GM12878 (cell line): ENCODE measurements at regions not wholly inside any gene's neighbourhood (a gene's known extent, or its start where the extent isn't known, plus 50 kb on each side); places are given as distances from the start of the nearest gene placed in this dataset.

ENCODE experiments used
- ATAC-seq: fragments of 200-7000 bp; cut with Tn5 transposase; 3 replicates; pipeline ENCODE4 v1.9.1; 2020; ENCODE audit warnings: mild to moderate bottlenecking, moderate library complexity
- BruUV-seq: library from RNA; stranded (reverse); fragments of 400-500 nt; replicated peaks from 2 replicates; lab custom pipeline; 2021; lab: Mats Ljungman, UMichigan
- CTCF ChIA-PET: fragments of 300-600 bp; sonication (Branson Sonifier 250); formaldehyde crosslinking; extraction: SDS; loops from one replicate; lab custom pipeline; 2021; ENCODE audit warnings: inconsistent platforms; lab: Yijun Ruan, JAX
- POLR2A ChIA-PET: fragments of 350-600 bp; formaldehyde crosslinking; extraction: SDS; loops from one replicate; lab custom pipeline; 2021; ENCODE audit warnings: inconsistent platforms; lab: Charles Lee
- RAD21 ChIA-PET: fragments of 300-600 bp; sonication (Branson Sonifier 250); formaldehyde crosslinking; loops from one replicate; lab custom pipeline; 2023; ENCODE audit warnings: antibody characterized with exemption; ENCODE audit not compliant: unreplicated experiment; lab: Charles Lee
- SMC1A ChIA-PET: fragments of 300-600 bp; sonication (Branson Sonifier 250); formaldehyde crosslinking; loops from one replicate; lab custom pipeline; 2023; ENCODE audit not compliant: unreplicated experiment, uncharacterized antibody; lab: Charles Lee
- DNase-seq: peaks from one replicate; pipeline ENCODE4 v3.0.0-alpha.2; 2011; ENCODE audit warnings: low read depth, low spot score
- FAIRE-seq: peaks from 3 replicates; lab custom pipeline; 2011; peaks lifted over from hg19 to GRCh38; lab: Jason Lieb, UNC
- H2AFZ ChIP-seq: 2 replicates; pipeline ENCODE4 v1.6.0; 2011; ENCODE audit warnings: low read depth, low read length, control low read depth; ENCODE audit not compliant: control insufficient read depth
- H3K27ac ChIP-seq: 2 replicates; pipeline ENCODE4 v1.5.1; 2011; ENCODE audit warnings: control low read depth; ENCODE audit not compliant: control insufficient read depth, insufficient read depth
- H3K27me3 ChIP-seq, 2 experiments: replicated peaks in 1 of 2; 2 replicates each; pipeline versions ENCODE4 v1.6.0 to v1.6.1; 2011; ENCODE audit warnings: low read length in 1 of 2; ENCODE audit not compliant: control insufficient read depth in 2 of 2, insufficient read depth in 2 of 2
- H3K36me3 ChIP-seq, 2 experiments: 2 replicates each; pipeline ENCODE4 v1.5.1; 2011; ENCODE audit warnings: low read length in 1 of 2; ENCODE audit not compliant: control insufficient read depth in 2 of 2, insufficient read depth in 2 of 2
- H3K4me1 ChIP-seq: 2 replicates; pipeline ENCODE4 v1.6.1; 2011; ENCODE audit warnings: mild to moderate bottlenecking, low read length, moderate library complexity, mixed read lengths; ENCODE audit not compliant: control insufficient read depth, insufficient read depth
- H3K4me2 ChIP-seq: 2 replicates; pipeline ENCODE4 v1.6.0; 2011; ENCODE audit warnings: control low read depth; ENCODE audit not compliant: control insufficient read depth, insufficient read depth
- H3K4me3 ChIP-seq: fragments of 200-600 bp; sonication (generic); 2 replicates; pipeline ENCODE4 v1.5.1; 2016
- H3K79me2 ChIP-seq: 2 replicates; pipeline ENCODE4 v1.6.0; 2011; ENCODE audit warnings: low read length; ENCODE audit not compliant: control insufficient read depth, insufficient read depth
- H3K9ac ChIP-seq: 2 replicates; pipeline ENCODE4 v1.8.0; 2011; ENCODE audit warnings: low read length, control low read depth, mixed read lengths; ENCODE audit not compliant: control insufficient read depth, insufficient read depth
- H3K9me3 ChIP-seq: replicated peaks from 3 replicates; pipeline ENCODE4 v1.5.1; 2011; ENCODE audit warnings: mild to moderate bottlenecking, low read length; ENCODE audit not compliant: control insufficient read depth, insufficient read depth
- H4K20me1 ChIP-seq: 2 replicates; pipeline ENCODE4 v1.6.0; 2011; ENCODE audit not compliant: control insufficient read depth, insufficient read depth
- BRCA1 ChIP-seq: IDR thresholded peaks from 2 replicates; pipeline ENCODE4 v1.6.1; 2011; ENCODE audit warnings: low read depth, low read length, improper control_type of control experiment
- CBFB ChIP-seq: IDR thresholded peaks from 2 replicates; pipeline ENCODE4 v1.6.1; 2016; ENCODE audit warnings: antibody characterized with exemption, low read depth
- CBX3 ChIP-seq: fragments of 200-600 bp; sonication (generic); IDR thresholded peaks from 2 replicates; pipeline ENCODE4 v1.6.1; 2016; ENCODE audit warnings: low read depth, borderline replicate concordance
- CBX5 ChIP-seq: sonication (generic); IDR thresholded peaks from 2 replicates; pipeline ENCODE4 v1.6.1; 2016; ENCODE audit warnings: low read depth, moderate library complexity, mild to moderate bottlenecking, inconsistent platforms
- CREM ChIP-seq: IDR thresholded peaks from 2 replicates; pipeline ENCODE4 v1.6.1; 2014; ENCODE audit warnings: antibody characterized with exemption, low read depth
- EGR1 ChIP-seq, 2 experiments: IDR thresholded peaks; 1 replicate in 1 of 2; 2 replicates in 1 of 2; pipeline ENCODE4 v1.6.1; 2011 to 2012; ENCODE audit warnings: low read depth in 2 of 2, low read length in 2 of 2, borderline replicate concordance in 1 of 2, mild to moderate bottlenecking in 1 of 2, moderate library complexity in 1 of 2
- EP300 ChIP-seq, 2 experiments: fragments of 150-350 bp in 1 of 2; IDR thresholded peaks; 2 replicates each; pipeline ENCODE4 v1.6.1; 2011 to 2012; ENCODE audit warnings: low read depth in 2 of 2, low read length in 2 of 2, borderline replicate concordance in 1 of 2, improper control_type of control experiment in 1 of 2, inconsistent platforms in 1 of 2; ENCODE audit not compliant: control insufficient read depth in 1 of 2
- IKZF2 ChIP-seq, 2 experiments: fragments of 450-650 bp; IDR thresholded peaks; 2 replicates each; pipeline ENCODE4 v1.6.1; 2017; ENCODE audit warnings: mild to moderate bottlenecking in 2 of 2, moderate library complexity in 2 of 2
- RAD21 ChIP-seq: IDR thresholded peaks from 2 replicates; pipeline ENCODE4 v1.6.1; 2011; ENCODE audit warnings: mild to moderate bottlenecking, low read depth, low read length, moderate library complexity; ENCODE audit not compliant: insufficient read depth
- SMAD5 ChIP-seq: IDR thresholded peaks from 2 replicates; pipeline ENCODE4 v1.6.1; 2016; ENCODE audit warnings: antibody characterized with exemption, low read depth
- TBL1XR1 ChIP-seq: IDR thresholded peaks from 2 replicates; pipeline ENCODE4 v1.6.1; 2012; ENCODE audit warnings: low read depth, low read length, improper control_type of control experiment
- TCF7 ChIP-seq: IDR thresholded peaks from 2 replicates; pipeline ENCODE4 v1.6.1; 2014; ENCODE audit warnings: antibody characterized with exemption, borderline replicate concordance
- USF1 ChIP-seq: IDR thresholded peaks from 2 replicates; pipeline ENCODE4 v1.6.1; 2011; ENCODE audit warnings: borderline replicate concordance, low read depth, mild to moderate bottlenecking, moderate library complexity, mixed read lengths, low read length; ENCODE audit not compliant: insufficient read depth; ENCODE audit errors: extremely low read length
- ZNF592 ChIP-seq: fragments of 450-650 bp; IDR thresholded peaks from 2 replicates; pipeline ENCODE4 v1.6.1; 2017; ENCODE audit warnings: mild to moderate bottlenecking, moderate library complexity
- WGBS: methylation state at CpG from one replicate; pipeline ENCODE4 v1.1.6; 2016; ENCODE audit warnings: low lambda C conversion rate; ENCODE audit not compliant: insufficient replicate concordance, insufficient coverage; ENCODE audit errors: missing lambda C conversion rate; 5-methylcytosine and 5-hydroxymethylcytosine counted together
- in situ Hi-C: fragments of 300-500 bp; cut with MboI; formaldehyde crosslinking; loops from 9 replicates; pipeline ENCODE4 v1.14.3; 2018; ENCODE audit warnings: mixed read lengths
- intact Hi-C: fragments of 100-400 bp; cut with micrococcal nuclease; formaldehyde crosslinking; loops from one replicate; pipeline ENCODE4 v1.14.2; 2022; ENCODE audit not compliant: unreplicated experiment

GRCh38 chr1:212217633-212218032, 67.6 kb upstream of the PPP2R5A start:
- BruUV-seq: no TSS peak
- Histone ChIP-seq H3K27ac (no peak overlapping the region), H3K4me1 (peaks cover 8% of the 10 kb centered on the region), H3K27me3 (no peaks in the 10 kb centered on the region), H4K20me1 (no peaks in the 10 kb centered on the region), H3K4me2 (no peak overlapping the region), H2AFZ (no peak overlapping the region), H3K36me3 (no peaks in the 10 kb centered on the region), H3K4me3 (no peak overlapping the region), H3K79me2 (no peaks in the 10 kb centered on the region), H3K9ac (no peak overlapping the region), H3K9me3 (no peaks in the 10 kb centered on the region)
- DNase-seq (no peak), FAIRE-seq (no peak), ATAC-seq (no peak)
- TF ChIP-seq TCF7 (no peak), CBX3 (no peak), SMAD5 (no peak), CBX5 (no peak), USF1 (no peak), ZNF592 (no peak), EP300 (IDR thresholded peaks at IDR 0.05; ENCODE audit: borderline replicate concordance in 1 of 2, control insufficient read depth in 1 of 2, low read depth in 2 of 2, low read length in 2 of 2) (no peak), BRCA1 (no peak), EGR1 (IDR thresholded peaks at IDR 0.05; ENCODE audit: borderline replicate concordance in 1 of 2, low read depth in 2 of 2, low read length in 2 of 2) (no peak), RAD21 (no peak), CREM (no peak), IKZF2 (IDR thresholded peaks at IDR 0.05) (no peak), CBFB (no peak), TBL1XR1 (no peak)
- SMC1A ChIA-PET: interaction anchor here (0.7 to 1.6 kb wide), 4 partner anchors 38 to 74 kb away, joined by 3 to 5 read pairs (median 4); no protein-coding TSS in a partner anchor
- RAD21 ChIA-PET: interaction anchor here (1.2 kb wide), 1 partner anchor 12 kb away, joined by 3 read pairs; no protein-coding TSS in a partner anchor
- in situ Hi-C loops (no loop called here), intact Hi-C loops (no loop called here)
- POLR2A ChIA-PET: no interaction called here
- 94% methylated on average over 3 of the region's 3 CpGs for WGBS
- CTCF ChIA-PET: no interaction called here
